Fibroblast of skin of scalp (primary cell): ENCODE measurements at regions not wholly inside any gene's neighbourhood (a gene's known extent, or its start where the extent isn't known, plus 50 kb on each side); places are given as distances from the start of the nearest gene placed in this dataset.
"Not testable (repeated sequence)": the region's sequence is repeated elsewhere in the genome, so short reads cannot be mapped to it uniquely, and the experiment has no call there.

Source experiments
- DNase-seq: peaks from one replicate; pipeline ENCODE4 v3.0.0-alpha.2; 2013

DNA sequence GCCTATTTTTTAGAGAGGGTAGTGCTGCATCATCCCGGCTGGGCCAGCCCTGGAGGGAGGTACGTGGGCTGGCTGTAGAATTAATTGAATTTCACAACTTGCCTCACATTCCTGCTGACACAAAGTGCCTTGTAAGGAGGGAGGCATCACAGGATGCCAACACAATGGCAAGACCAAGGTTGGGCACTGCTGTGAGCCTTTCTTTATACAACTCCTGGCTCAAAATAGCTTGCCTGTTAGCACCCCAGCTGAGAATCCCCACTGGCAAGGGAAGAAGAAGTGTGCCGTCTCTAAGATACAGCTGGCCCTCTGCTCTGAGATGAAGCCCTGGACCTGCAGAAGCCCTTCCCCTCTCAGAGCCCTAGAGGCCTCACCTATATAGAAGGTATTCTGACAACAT, 873.9 kb downstream of the GRID1 start:
- DNase-seq = no peak

DNA sequence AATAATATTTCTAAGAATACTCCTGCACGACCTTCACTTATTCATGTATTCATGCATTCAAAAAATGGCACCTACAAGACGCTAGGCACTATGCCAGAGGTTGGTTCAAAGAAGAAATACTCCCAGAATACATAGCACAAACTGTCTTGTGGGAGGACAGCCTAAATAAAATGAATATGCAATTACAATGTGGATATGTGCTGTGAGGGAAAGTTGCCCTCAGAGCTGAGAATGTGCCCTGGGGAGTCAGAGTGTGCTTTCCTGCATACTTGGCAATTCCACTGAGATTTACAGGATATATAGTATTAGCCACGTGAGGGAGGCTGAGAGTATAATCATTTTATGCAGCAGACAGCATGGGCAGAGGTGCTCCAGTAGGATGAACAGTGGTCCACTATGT, 872.9 kb downstream of the GRID1 start:
- no peak for DNase-seq

DNA sequence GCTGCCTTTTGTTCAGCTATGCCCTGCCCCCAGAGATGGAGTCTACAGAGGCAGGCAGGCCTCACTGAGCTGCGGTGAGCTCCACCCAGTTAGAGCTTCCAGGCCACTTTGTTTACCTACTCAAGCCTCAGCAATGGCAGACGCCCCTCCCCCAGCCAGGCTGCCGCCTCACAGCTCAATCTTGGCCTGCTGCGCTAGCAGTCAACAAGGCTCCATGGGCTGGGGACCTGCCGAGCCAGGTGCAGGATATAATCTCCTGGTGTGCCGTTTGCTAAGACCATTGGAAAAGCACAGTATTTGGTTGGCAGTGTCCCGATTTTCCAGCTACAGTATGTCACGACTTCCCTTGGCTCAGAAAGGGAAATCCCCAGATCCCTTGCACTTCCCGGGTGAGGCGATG, 862.0 kb downstream of the GRID1 start:
- DNase-seq = not testable (repeated sequence)

DNA sequence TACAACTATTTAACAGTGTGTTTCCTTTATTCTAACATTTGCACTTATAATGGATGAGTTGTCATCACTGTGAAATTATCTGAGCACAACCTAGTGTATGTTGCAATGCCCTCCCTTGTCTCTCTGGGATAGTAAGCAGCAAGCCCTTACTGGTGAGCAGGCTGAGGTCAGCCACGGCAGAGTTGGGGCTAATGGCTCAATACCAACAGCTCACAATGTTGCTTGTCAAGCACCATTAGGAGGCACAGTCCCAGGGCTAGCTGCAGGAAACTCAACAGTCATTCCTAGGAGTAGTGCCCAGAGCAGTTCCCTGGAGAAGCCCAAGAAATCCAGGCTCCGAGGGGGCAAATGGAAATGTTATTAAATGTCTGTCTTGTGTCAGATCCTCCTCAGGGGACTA, 858.4 kb downstream of the GRID1 start:
- DNase-seq = no peak

DNA sequence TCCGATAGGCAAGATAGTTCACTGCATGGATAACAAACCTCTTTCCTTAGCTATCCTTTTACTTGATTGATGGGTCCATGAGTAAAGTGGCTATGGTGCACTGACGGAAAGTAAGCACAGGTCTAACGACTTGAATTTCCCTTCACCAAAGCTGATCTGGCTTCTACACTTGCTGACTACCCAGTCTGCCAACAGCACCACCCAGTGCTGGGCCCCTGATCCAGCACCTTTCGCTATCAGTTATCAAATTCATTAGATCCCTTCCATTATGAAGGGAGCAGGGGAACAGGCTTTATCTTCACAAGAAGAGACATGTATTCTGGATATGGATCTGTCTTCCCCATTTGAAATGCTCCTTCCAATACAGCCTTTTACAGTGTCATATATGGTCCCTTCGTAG, 855.9 kb downstream of the GRID1 start:
- DNase-seq = no peak

DNA sequence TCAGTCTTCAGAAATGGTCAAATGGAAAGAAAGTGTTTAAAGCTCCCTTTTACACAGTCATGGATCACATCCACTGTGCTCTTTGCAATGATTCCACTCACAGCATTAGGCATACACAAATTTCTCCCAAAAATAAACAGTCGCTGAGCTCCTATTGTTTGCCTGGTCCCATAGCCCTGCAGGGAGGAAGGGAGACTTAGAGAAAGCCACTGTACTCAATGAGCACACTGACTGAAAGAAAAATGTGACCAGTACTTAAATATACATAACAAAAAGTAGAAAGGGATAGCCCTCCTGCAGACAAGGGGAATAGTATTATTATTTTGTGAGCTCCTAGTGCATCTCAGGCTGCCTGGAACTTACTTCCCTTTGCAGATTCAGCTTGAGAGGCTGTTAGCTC, 853.2 kb downstream of the GRID1 start:
- no peak for DNase-seq

DNA sequence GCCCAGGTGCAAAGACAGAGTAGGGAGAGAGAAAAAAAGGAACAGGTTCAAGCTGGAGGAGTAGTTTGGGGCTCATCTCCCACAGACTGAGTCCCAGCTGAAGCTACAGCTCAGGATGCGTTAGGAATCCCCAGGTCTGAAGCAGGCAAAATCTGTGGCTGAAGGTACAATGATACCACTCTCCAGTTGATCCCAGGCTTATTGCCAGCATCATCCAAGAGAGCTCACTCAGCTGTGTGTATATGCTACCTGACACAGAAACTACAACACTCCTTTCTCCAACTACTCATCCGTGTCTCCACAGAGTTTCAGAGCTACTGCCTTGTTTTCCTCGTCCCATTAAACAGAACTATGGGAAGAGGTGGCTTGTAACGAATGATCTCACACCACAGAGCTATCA, 851.3 kb downstream of the GRID1 start:
- DNase-seq = no peak

DNA sequence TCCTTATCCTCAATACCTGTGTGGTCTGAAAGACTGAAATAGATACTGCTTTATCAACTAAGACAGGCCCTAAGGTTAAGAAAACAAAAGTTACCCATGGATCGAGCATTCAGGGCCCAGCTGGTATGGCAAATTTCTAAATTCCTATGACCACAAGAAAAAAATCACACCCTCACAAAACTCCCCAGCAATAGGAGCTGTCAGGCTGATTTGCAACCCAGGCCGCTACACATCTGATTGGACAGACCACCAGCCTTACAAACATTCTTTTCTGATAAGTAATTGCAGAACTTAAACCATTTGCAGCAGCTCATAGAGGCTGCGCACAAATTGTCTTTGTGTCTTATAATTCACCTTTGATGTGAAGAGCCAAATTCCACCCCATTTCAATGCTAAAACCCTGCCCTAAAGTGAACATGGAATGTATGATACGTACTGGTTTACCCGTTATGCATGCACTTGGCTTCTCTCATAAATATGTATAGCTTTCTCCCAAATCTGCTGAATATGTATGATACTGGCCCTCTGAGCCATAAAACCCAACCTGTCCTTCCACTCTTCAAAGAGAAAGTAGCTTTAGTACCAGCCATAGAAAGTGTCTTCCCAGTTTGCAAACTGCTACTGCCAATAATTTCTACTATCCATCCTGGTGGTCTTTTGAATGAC, 842.5 kb downstream of the GRID1 start:
- no peak for DNase-seq

DNA sequence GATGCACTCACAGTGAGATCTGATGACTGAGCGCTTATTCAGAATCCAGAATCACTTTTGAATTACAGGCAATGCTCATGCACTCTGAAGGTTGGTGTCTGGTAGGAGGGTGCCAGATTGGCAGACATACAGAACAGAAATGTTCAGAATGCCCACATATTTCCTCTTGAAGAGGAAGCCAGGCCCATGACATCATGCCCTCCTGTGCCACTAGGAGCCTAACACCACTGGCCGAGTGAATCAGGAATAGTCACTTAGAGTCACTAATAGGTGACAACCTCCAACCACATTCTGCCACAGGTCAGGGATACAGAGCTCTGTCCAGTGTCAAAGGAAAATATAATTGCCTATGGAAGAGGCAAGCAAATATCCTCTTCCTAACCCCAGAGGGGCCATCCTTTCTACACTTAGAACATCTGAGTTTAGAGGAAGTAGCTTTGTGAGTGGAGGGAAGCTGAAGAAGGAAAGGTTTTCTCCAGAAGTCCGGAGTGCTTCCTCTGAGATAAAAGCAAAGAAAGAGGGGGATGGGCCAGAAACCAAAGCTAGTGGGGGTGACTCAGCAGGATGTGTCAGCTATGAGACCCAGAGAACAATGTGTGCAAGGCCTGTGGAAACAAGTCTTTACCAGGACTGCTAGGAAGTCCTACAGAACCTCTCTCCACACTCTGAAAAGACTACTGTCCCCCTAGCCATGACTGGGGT, 838.8 kb downstream of the GRID1 start:
- no peak for DNase-seq

DNA sequence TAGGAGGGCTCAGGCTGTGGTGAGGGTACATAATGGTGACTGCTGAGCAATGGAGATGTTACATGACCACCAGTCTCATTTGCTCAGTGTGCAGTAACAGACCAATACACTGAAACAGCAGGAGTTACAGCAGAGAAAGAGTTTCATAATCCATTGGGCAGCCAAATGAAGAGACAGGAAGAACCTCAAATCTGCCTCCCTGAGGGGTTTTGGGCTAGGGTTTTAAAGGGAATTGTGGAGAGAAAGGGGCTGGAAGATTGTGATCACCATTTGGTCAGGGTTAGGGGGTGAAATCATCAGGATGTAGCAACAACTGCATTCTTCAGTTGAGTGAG, 838.3 kb downstream of the GRID1 start:
- DNase-seq = no peak

DNA sequence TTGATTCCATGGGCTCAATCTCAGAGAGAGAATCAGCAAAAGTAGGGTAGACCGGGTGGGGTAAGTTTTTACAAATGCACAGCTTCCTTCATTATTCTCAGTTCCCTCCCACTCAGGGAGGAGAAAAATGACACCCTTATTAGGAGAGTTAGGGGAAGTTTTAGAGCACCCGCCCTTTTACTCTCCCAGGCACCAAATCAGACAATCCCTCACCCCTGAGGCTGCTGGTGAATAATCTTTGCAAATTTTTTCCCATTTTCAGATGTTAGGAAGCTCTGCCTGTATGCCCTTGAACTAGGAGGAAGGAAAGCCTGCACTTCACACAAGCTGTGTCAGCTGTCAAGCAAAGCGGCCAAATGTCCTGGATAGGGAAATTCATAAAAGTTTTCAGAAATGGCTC, 834.9 kb downstream of the GRID1 start:
- no peak for DNase-seq

DNA sequence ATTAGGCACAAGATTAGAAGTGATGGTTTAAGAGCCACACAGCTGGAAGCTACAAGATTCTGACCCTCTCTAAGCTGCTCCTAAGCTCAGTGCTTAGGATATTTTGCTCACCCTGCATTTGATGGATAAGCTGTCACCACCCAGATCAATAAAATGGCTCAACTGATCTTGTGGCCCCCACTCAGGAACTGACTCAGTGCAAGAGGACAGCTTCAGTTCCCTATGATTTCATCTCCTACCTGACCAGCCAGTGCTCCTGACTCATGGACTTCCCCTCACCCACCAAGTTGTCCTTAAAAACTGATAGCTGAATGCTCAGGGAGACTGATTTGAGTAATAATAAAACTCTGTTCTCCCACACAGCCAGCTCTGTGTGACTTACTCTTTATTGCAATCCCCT, 833.8 kb downstream of the GRID1 start:
- no peak for DNase-seq

DNA sequence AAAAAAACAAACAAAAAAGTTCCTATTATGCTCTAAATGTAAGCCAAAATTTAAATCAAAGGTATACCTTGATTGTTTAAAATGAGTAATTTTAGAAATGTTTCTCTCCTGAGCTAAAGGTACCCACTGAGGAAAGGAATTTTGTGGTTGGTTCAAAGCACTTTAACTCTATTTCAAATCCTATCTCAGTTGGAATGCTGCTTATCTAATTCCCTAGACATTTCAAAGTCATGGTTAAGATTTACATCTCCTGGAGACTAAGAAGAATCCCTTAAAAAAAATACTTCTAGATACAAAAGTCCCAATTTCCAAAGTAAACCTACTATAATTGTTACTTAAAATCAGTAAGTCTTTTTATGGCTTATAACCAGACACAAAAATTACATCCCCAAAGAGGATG, 830.7 kb downstream of the GRID1 start:
- DNase-seq = no peak

DNA sequence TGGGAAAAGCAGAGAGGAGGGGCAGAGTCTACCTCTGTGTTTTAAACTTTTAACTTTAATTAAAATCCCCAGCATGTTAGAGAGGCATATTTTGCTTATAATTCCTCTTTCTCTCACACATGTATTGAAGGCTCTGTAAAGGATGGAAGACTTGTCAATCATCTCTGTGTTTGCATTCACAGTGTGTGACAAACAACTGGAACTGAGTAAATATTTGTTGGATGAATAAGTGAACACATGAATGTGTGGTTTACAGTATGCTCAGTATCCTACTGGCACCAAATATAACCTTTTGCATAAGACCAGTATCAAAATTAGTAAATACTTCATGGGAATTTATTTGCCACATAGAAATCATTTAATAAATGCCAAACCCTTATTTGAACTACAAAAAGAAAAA, 829.0 kb downstream of the GRID1 start:
- DNase-seq = no peak

DNA sequence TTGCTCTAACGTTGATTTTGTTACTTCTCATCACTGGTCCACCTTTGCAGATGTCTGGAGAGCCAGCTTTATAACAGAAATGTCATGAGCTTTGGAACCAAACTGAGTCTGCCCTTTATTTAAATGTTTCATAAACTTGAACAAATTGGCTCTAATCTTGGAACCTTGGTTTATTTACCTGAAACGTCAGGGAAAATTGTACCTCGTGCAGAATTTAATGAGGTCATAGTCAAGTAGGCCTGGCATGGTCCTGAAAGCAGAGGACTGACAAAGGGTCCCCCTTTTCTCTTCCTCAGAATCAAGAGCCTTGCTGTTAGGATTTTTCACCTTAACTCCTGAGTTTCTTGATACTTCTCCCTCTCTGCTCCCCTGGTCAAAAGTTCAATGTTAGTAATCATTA, 828.0 kb downstream of the GRID1 start:
- no peak for DNase-seq

DNA sequence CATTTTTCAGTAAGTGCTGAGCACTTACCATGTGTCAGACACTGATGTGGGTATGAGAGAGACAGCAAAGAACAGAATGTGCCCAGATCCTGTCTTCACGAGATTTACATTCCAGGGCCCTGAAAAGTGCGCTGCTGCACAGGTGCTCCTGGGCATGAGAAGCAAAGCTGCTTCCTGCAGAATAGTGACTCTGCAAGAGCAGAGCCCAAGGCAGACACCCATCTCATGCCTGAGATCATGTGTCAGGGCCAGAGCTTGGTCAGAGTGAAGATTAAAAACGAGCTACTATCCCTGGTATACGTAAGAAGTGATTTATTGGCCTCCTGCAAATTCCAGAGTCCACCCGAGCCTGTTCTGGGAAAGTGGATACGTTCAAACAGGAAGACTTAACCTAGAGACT, 824.4 kb downstream of the GRID1 start:
- no peak for DNase-seq

DNA sequence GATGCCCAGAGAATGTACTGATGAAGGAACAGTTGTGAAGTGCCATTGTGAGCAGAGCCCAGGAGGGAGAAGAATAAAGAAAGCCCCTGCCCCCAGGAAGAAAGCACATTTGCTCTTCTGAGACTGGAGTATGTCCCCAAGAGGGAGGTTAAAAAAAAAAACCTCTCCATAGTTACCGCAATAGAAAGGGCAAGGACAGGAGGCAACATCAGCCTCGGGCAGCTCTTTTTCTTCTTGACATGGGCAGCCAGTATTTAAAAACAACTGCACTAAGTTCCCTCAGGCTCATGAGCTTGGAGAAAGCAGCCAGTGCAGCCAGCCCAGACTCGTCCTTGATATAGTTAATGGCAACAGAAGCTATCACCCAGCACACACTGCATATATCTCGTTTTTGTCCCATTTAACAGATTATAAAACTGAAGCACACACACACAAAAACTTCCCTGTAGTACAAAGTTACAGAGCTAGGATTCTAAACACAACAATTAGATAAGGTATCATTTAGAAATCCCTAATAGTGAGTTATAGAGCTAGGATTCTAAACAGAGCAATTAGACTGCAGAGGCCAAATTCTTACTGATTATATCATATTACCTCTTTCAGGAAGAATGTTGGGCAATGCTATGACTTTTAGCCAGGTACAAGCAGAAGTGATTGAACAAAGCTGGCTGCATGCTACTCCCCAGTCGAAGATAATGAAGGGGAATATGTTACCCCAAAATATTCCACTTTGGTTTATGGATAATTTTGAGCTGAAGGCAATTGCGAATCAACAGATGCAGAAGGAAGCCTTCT, 823.5 kb downstream of the GRID1 start:
- DNase-seq = no peak

DNA sequence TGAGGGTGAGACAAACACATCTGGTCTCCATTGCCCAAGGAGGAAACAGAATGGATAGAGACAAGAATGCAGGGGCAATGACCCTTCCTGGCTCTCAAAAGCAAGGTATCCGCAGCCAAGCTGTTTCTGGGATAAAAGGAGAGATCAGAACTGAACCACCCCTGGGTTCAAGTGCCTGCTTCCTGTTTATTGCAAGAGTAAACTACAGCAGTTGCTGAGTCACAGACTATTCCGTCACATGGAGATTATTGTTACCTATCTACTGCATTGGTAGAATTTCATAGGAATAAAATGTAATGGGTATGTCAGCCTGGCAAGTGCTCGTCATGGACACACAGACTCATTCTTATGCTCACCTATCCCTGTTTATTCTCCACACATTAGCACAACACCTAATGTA, 821.6 kb downstream of the GRID1 start:
- DNase-seq = no peak

DNA sequence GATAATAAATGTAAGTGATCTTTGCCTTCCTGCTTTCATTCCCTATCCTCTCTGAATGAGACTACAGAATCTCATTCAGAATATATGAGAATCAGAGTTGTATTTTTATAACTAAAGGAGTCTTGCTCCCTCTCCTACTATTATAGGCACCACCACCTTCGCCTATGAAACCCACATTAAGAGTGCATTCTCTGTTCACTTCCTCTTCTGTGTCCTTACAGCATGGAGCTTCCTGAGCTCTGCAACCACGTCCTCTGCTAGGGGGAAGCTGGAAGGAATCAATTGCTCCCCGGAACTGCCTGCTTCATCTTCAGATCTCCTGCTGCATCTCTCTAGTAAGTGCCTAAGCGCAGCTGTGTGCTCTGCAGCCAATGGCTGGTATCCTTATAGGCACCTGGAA, 820.7 kb downstream of the GRID1 start:
- DNase-seq = no peak

DNA sequence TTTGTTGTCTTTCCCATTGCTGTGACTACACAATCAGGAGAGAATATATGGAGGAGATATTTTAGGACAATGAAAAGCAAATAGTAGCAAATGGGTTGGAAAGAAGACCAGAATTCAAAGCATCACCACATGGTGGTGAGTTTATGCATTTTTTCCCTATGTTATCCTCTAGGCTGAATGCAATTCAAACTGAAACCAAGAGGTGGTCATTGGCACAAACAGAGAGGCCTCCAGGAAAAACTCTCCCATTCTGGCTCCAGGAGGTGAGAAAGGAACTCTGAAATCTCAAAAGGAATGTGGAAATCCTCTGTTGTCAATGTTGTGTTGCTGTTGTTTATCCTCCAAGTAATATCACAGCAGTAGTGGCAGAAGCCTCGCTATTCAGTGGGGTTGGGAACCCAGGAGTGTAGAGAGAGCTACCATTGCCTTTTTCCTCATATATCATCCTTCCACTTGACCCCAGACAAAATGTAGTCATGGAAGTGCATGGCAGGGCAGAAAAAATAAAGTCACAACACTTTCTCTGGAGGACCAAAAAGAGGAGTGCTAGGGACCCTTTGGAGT, 819.1 kb downstream of the GRID1 start:
- DNase-seq = no peak

DNA sequence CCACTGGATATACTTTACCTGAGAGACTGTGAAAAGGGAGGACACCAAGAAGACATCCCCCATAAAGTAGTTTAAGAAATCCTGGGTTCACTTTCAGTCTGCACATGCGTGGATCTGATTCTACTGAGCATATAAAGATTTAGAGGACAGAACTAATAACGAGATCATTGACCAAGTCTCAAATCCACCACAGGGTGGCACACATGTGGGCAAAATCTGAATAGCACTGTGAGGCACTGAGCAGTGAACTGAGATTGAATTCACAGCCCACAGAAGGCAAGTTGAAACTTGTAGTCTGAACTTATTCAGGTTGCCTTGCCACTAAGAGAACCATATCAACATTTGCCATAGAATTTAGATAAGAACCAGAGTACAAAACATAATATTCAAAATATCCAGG, 818.6 kb downstream of the GRID1 start:
- DNase-seq = peak; percentile 33
